Endothelial cell of umbilical vein (primary cell): ENCODE measurements at regions not wholly inside any gene's neighbourhood (a gene's known extent, or its start where the extent isn't known, plus 50 kb on each side); places are given as distances from the start of the nearest gene placed in this dataset.

Experiments
- BruUV-seq: library from RNA; stranded (reverse); fragments of 400-500 nt; replicated peaks from 2 replicates; lab custom pipeline; 2021; lab: Mats Ljungman, UMichigan
- CTCF ChIA-PET: fragments of 300-600, 350-600 bp; sonication (Branson Sonifier 250); formaldehyde crosslinking; loops from one replicate; lab custom pipeline; 2021; ENCODE audit warnings: antibody characterized with exemption, inconsistent platforms; lab: Charles Lee
- POLR2A ChIA-PET: fragments of 300-600, 350-600 bp; sonication (Branson Sonifier 250); formaldehyde crosslinking; loops from one replicate; lab custom pipeline; 2021; ENCODE audit warnings: antibody characterized with exemption, inconsistent platforms; lab: Charles Lee
- DNase-seq: peaks from one replicate; pipeline ENCODE4 v3.0.0-alpha.2; 2011; ENCODE audit warnings: low read depth, low spot score
- FAIRE-seq: peaks from 2 replicates; lab custom pipeline; 2011; peaks lifted over from hg19 to GRCh38; lab: Jason Lieb, UNC
- H2AFZ ChIP-seq: 2 replicates; pipeline ENCODE4 v1.6.0; 2012; ENCODE audit warnings: low read depth, low read length, control low read depth, inconsistent platforms
- H3K27ac ChIP-seq: 2 replicates; pipeline ENCODE4 v1.5.1; 2011; ENCODE audit warnings: low read depth, mild to moderate bottlenecking, control low read depth, low read length, moderate library complexity; ENCODE audit not compliant: insufficient read depth
- H3K27me3 ChIP-seq, 2 experiments: 2 replicates each; pipeline versions ENCODE4 v1.6.0 to v1.6.1; 2011; ENCODE audit warnings: low read length in 2 of 2, mixed read lengths in 1 of 2; ENCODE audit not compliant: control insufficient read depth in 2 of 2, insufficient read depth in 2 of 2
- H3K36me3 ChIP-seq, 2 experiments: 2 replicates in 1 of 2; 3 replicates in 1 of 2; pipeline ENCODE4 v1.5.1; 2011; ENCODE audit warnings: low read length in 2 of 2, mild to moderate bottlenecking in 1 of 2, moderate library complexity in 1 of 2; ENCODE audit not compliant: control insufficient read depth in 2 of 2, insufficient read depth in 2 of 2; ENCODE audit errors: extremely low read depth in 1 of 2
- H3K4me1 ChIP-seq: 3 replicates; pipeline ENCODE4 v1.5.1; 2011; ENCODE audit warnings: mild to moderate bottlenecking, low read length; ENCODE audit not compliant: control insufficient read depth, insufficient read depth; ENCODE audit errors: extremely low read depth
- H3K4me2 ChIP-seq: 2 replicates; pipeline ENCODE4 v1.6.1; 2011; ENCODE audit warnings: low read length, control low read depth, mixed read lengths; ENCODE audit not compliant: insufficient read depth
- H3K4me3 ChIP-seq, 3 experiments: fragments of 200-600 bp in 1 of 3; sonication (generic), shearing (Covaris generic) in 1 of 3; replicated peaks in 1 of 3; 2 replicates each; pipeline ENCODE4 v1.5.1; 2011 to 2016; ENCODE audit warnings: control low read depth in 3 of 3, low read length in 3 of 3, mild to moderate bottlenecking in 2 of 3, inconsistent platforms in 1 of 3, low read depth in 1 of 3, moderate library complexity in 1 of 3; ENCODE audit not compliant: insufficient read depth in 1 of 3
- H3K79me2 ChIP-seq: 2 replicates; pipeline ENCODE4 v1.6.0; 2012; ENCODE audit warnings: low read length, inconsistent platforms; ENCODE audit not compliant: control insufficient read depth, insufficient read depth
- H3K9ac ChIP-seq: replicated peaks from 2 replicates; pipeline ENCODE3; 2011; ENCODE audit warnings: low read length, control low read depth; ENCODE audit not compliant: insufficient read depth; ENCODE audit errors: extremely low read depth
- H3K9me1 ChIP-seq: replicated peaks from 3 replicates; pipeline ENCODE4 v1.6.0; 2011; ENCODE audit warnings: mild to moderate bottlenecking, low read length; ENCODE audit not compliant: control insufficient read depth, insufficient read depth; ENCODE audit errors: extremely low read depth
- H3K9me3 ChIP-seq: replicated peaks from 2 replicates; pipeline ENCODE4 v1.5.1; 2012; ENCODE audit warnings: low read length, inconsistent platforms; ENCODE audit not compliant: control insufficient read depth, insufficient read depth
- H4K20me1 ChIP-seq: replicated peaks from 2 replicates; pipeline ENCODE3; 2011; ENCODE audit warnings: mild to moderate bottlenecking, low read length; ENCODE audit not compliant: control insufficient read depth, insufficient read depth; ENCODE audit errors: extremely low read depth
- CTCF ChIP-seq, 2 donors: IDR thresholded peaks; 1 replicate in 1 of 2; 2 replicates in 1 of 2; pipeline ENCODE4 v1.5.1; 2011; ENCODE audit warnings: low read length in 2 of 2, mild to moderate bottlenecking in 2 of 2, moderate library complexity in 2 of 2, control low read depth in 1 of 2, inconsistent platforms in 1 of 2, low read depth in 1 of 2; ENCODE audit not compliant: insufficient read depth in 1 of 2; ENCODE audit errors: extremely low read depth in 1 of 2
- EZH2 ChIP-seq: IDR thresholded peaks from 2 replicates; pipeline ENCODE4 v1.6.1; 2012; ENCODE audit warnings: borderline replicate concordance, low read depth, mild to moderate bottlenecking, moderate library complexity, low read length, inconsistent platforms; ENCODE audit not compliant: severe bottlenecking
- FOS ChIP-seq: IDR thresholded peaks from 2 replicates; pipeline ENCODE4 v1.6.1; 2011; ENCODE audit warnings: mild to moderate bottlenecking, low read length, moderate library complexity, borderline replicate concordance; ENCODE audit not compliant: insufficient read depth
- GATA2 ChIP-seq: IDR thresholded peaks from 2 replicates; pipeline ENCODE4 v1.7.0; 2011; ENCODE audit warnings: low read depth, mild to moderate bottlenecking, moderate library complexity, mixed read lengths, low read length; ENCODE audit not compliant: insufficient read length, insufficient read depth
- JUN ChIP-seq: IDR thresholded peaks from 2 replicates; pipeline ENCODE4 v1.6.1; 2011; ENCODE audit warnings: borderline replicate concordance, low read depth; ENCODE audit not compliant: insufficient read length, insufficient read depth
- MAX ChIP-seq: IDR thresholded peaks from 2 replicates; pipeline ENCODE4 v1.6.1; 2011; ENCODE audit not compliant: insufficient read depth, insufficient read length
- MYC ChIP-seq: IDR thresholded peaks from one replicate; pipeline ENCODE4 v1.6.1; 2011; ENCODE audit warnings: mild to moderate bottlenecking, low read depth, low read length
- POLR2A ChIP-seq: IDR thresholded peaks from 2 replicates; pipeline ENCODE4 v1.6.1; 2012; ENCODE audit warnings: low read depth, mild to moderate bottlenecking, control low read depth, low read length
- POLR2AphosphoS5 ChIP-seq: IDR thresholded peaks from 2 replicates; pipeline ENCODE4 v1.6.1; 2012; ENCODE audit warnings: low read depth, mild to moderate bottlenecking, control low read depth, low read length, moderate library complexity; ENCODE audit not compliant: insufficient read depth
- dilution Hi-C: fragments of 300-500 bp; cut with MboI; formaldehyde crosslinking; loops from one replicate; pipeline ENCODE4 v1.15.0; 2019; ENCODE audit warnings: low sequenced_read_pairs; ENCODE audit not compliant: extremely low pct_ligation_motif_present
- intact Hi-C: fragments of 100-400 bp; cut with micrococcal nuclease; formaldehyde crosslinking; loops from one replicate; pipeline ENCODE4 v1.10.0; 2022

- dilution Hi-C loops (no loop called here), intact Hi-C loops (no loop called here)
- no peaks in the 10 kb centered on the region for H3K79me2 ChIP-seq
- ChIA-PET CTCF (interaction anchor here (1.3 to 1.4 kb wide), 2 partner anchors 9 to 136 kb away, joined by 3 read pairs; no protein-coding TSS in a partner anchor), POLR2A (no interaction called here)
- no peaks in the 10 kb centered on the region for H3K36me3 ChIP-seq
- H2AFZ ChIP-seq: no peak overlapping the region
- no peak overlapping the region for H3K4me2 ChIP-seq
- H3K4me1 ChIP-seq: no peaks in the 10 kb centered on the region
- no TSS peak for BruUV-seq
- FAIRE-seq (no peak), DNase-seq (no peak)
- TF ChIP-seq EZH2: no peak
- TF ChIP-seq MYC: no peak
- TF ChIP-seq POLR2A: no peak
- no peak for TF ChIP-seq CTCF (IDR thresholded peaks at IDR 0.05; ENCODE audit: extremely low read depth in 1 of 2, insufficient read depth in 1 of 2, low read depth in 1 of 2, low read length in 2 of 2)
- no peak for TF ChIP-seq JUN
- TF ChIP-seq FOS: no peak
- TF ChIP-seq GATA2: no peak
- no peak for TF ChIP-seq POLR2AphosphoS5
- TF ChIP-seq MAX: no peak
- no peaks in the 10 kb centered on the region for H3K27me3 ChIP-seq
- no peak overlapping the region for H3K4me3 ChIP-seq
- no peaks in the 10 kb centered on the region for H3K9me3 ChIP-seq
- no peak overlapping the region for H3K27ac ChIP-seq
- H4K20me1 ChIP-seq: no peaks in the 10 kb centered on the region
- H3K9me1 ChIP-seq: no peaks in the 10 kb centered on the region
- H3K9ac ChIP-seq: no peak overlapping the region
Observed at GRCh38 chr1:192088496-192088895, 69.8 kb upstream of the RGS18 start.
